Gastroesophageal sphincter (tissue), 3 donors: ENCODE measurements at regions not wholly inside any gene's neighbourhood (a gene's known extent, or its start where the extent isn't known, plus 50 kb on each side); places are given as distances from the start of the nearest gene placed in this dataset.

Experiments
- EP300 ChIP-seq: sonication (generic); formaldehyde crosslinking; IDR thresholded peaks from one replicate; pipeline ENCODE4 v1.6.1; 2017; ENCODE audit warnings: antibody characterized with exemption, mild to moderate bottlenecking
- POLR2A ChIP-seq, 2 donors: fragments of 450-650 bp; IDR thresholded peaks; one replicate each; pipeline ENCODE4 v1.6.1; 2017; ENCODE audit warnings: antibody characterized with exemption in 2 of 2, mild to moderate bottlenecking in 2 of 2, moderate library complexity in 1 of 2
- POLR2AphosphoS5 ChIP-seq: sonication (generic); formaldehyde crosslinking; IDR thresholded peaks from one replicate; pipeline ENCODE4 v1.6.1; 2017; ENCODE audit warnings: antibody characterized with exemption
- TF ChIP-seq, protein P1 (sequence below), 4 experiments: fragments of 200-600 bp in 2 of 4; fragments of 450-650 bp in 2 of 4; sonication (generic) in 1 of 4; IDR thresholded peaks; one replicate each; pipeline ENCODE4 v1.5.1; 2017 to 2019; ENCODE audit warnings: antibody characterized with exemption in 4 of 4, mild to moderate bottlenecking in 2 of 4, moderate library complexity in 2 of 4

DNA sequence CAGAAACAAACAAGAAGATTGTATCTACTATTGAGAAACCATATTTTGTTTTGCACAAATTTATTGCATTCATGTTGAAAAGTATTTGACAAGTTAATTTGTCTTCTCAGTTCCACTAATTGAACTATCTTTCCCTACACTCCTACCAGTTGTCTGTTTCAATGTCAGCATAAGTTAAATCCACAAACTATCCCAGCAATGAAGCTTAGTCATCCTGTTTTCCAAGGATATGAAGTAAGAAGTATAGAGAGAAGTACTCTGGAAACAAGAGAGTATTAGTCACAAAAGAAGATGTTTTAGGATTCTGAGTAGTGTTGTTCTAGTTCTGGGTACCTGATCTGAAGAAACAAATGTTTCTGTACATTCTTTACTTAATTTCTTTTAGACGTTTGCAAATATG lies 261.6 kb upstream of the ZNF804A start:
- TF ChIP-seq, protein P1, sequence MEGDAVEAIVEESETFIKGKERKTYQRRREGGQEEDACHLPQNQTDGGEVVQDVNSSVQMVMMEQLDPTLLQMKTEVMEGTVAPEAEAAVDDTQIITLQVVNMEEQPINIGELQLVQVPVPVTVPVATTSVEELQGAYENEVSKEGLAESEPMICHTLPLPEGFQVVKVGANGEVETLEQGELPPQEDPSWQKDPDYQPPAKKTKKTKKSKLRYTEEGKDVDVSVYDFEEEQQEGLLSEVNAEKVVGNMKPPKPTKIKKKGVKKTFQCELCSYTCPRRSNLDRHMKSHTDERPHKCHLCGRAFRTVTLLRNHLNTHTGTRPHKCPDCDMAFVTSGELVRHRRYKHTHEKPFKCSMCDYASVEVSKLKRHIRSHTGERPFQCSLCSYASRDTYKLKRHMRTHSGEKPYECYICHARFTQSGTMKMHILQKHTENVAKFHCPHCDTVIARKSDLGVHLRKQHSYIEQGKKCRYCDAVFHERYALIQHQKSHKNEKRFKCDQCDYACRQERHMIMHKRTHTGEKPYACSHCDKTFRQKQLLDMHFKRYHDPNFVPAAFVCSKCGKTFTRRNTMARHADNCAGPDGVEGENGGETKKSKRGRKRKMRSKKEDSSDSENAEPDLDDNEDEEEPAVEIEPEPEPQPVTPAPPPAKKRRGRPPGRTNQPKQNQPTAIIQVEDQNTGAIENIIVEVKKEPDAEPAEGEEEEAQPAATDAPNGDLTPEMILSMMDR (IDR thresholded peaks at IDR 0.05): no peak
- TF ChIP-seq POLR2A (IDR thresholded peaks at IDR 0.05) (no peak), EP300 (no peak), POLR2AphosphoS5 (no peak)
